ENCODE measurements at regions not wholly inside any gene's neighbourhood (a gene's known extent, or its start where the extent isn't known, plus 50 kb on each side); places are given as distances from the start of the nearest gene placed in this dataset.

GRCh38 chr17:72444517-72445054 is 323.8 kb downstream of the SOX9 start:
- TF ChIP-seq, protein P1, sequence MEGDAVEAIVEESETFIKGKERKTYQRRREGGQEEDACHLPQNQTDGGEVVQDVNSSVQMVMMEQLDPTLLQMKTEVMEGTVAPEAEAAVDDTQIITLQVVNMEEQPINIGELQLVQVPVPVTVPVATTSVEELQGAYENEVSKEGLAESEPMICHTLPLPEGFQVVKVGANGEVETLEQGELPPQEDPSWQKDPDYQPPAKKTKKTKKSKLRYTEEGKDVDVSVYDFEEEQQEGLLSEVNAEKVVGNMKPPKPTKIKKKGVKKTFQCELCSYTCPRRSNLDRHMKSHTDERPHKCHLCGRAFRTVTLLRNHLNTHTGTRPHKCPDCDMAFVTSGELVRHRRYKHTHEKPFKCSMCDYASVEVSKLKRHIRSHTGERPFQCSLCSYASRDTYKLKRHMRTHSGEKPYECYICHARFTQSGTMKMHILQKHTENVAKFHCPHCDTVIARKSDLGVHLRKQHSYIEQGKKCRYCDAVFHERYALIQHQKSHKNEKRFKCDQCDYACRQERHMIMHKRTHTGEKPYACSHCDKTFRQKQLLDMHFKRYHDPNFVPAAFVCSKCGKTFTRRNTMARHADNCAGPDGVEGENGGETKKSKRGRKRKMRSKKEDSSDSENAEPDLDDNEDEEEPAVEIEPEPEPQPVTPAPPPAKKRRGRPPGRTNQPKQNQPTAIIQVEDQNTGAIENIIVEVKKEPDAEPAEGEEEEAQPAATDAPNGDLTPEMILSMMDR (conservative IDR thresholded peaks at IDR 0.05) = no peak
- H3K27ac ChIP-seq = no peak overlapping the region

GRCh38 chr17:72445055-72445991 is 324.5 kb downstream of the SOX9 start:
- no peak overlapping the region for H3K27ac ChIP-seq
- TF ChIP-seq, protein P1 (conservative IDR thresholded peaks at IDR 0.05) = no peak

- H3K27ac ChIP-seq = no peak overlapping the region
- TF ChIP-seq, protein P1 (conservative IDR thresholded peaks at IDR 0.05) = no peak
Measured at GRCh38 chr17:72446118-72446517, 325.3 kb downstream of the SOX9 start.

DNA sequence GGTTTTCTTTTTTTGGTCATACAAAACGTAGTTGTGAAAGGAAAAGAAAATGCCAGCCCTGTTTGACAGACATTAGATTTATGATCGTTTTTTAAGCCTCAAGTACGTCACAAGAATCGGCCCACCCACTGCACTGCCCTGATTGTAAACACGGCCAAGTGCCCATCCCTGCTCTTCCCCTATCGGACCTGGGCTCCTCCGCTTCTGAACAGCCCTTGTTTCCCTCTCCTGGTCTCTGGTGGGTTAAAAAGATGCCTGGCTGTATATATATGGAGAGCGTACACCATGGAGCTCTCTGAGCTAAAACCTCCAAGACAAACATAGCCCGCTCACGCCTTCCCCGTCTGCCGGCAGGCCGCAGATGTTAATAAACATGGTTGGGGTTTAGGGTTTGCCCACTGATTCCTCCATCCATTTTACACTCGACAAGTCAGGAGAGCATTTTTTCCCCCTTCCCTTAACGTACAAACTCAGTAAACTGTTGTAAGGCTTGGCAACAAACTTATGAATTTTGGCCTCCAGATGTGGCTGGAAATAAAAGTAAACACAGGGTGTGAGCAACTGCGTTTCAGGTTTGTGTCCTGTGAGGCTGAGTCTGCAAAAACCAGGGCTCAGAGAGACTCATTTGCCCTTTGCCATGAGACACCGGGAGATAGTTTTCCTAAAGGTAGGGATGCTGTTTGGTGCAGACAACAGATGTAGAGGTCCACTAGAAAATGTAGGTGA is 325.9 kb downstream of the SOX9 start:
- TF ChIP-seq, protein P1 (conservative IDR thresholded peaks at IDR 0.05) = no peak
- no peak overlapping the region for H3K27ac ChIP-seq

- no peak overlapping the region for H3K27ac ChIP-seq
- TF ChIP-seq, protein P1 (conservative IDR thresholded peaks at IDR 0.05) = no peak
Measured at GRCh38 chr17:72447251-72447640, 326.4 kb downstream of the SOX9 start.

GRCh38 chr17:72448019-72448418 is 327.2 kb downstream of the SOX9 start:
- TF ChIP-seq, protein P1 (conservative IDR thresholded peaks at IDR 0.05) = no peak
- H3K27ac ChIP-seq = no peak overlapping the region
